ENCODE measurements at regions not wholly inside any gene's neighbourhood (a gene's known extent, or its start where the extent isn't known, plus 50 kb on each side); places are given as distances from the start of the nearest gene placed in this dataset.

DNA sequence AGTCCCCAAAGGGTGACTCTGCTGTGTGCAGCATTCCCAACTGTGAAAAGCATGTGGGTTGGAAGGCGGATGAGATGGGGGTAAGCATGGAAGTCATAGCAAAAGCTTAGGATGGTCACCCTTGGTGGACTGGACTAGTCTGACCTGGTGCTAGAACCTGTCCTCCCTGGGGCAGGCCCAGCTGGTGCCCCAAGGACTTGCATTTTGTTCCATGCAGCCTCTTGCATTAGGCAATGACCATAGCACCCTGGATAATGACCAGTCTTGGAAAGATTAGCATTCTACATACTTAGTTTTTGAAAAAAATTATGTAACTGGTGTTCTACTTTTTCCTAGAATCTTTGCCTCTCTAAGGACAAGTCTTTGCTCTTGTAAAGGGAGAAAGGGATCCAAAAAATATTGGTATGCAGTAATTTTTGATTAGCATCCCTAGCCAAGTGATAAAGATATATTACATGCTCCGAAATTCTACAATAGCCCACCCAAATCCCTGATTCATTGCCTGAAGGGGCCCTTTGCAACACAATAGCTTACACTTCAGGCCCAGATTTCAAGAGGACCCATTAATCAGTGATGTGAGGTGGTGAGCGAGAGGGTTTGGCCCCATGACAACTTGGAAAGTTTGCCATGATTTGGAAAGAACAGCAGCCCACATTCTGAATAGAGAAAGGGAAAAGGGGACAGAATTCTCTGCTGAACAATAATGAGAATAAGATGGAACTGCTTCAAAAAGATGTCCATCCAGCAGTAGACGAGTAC lies 93.3 kb upstream of the CD180 start:
- DNase-seq (ENCODE audit: low read depth in 4 of 4, low spot score in 1 of 4) = no peak

- DNase-seq (ENCODE audit: low read depth in 4 of 4, low spot score in 1 of 4) = no peak
These were observed 91.1 kb upstream of the CD180 start for GRCh38 chr5:67287510-67288268.

GRCh38 chr5:67286006-67286405 lies 89.4 kb upstream of the CD180 start:
- no peak for DNase-seq (ENCODE audit: low read depth in 4 of 4, low spot score in 1 of 4)

GRCh38 chr5:67283988-67284487 lies 87.4 kb upstream of the CD180 start:
- DNase-seq (ENCODE audit: low read depth in 4 of 4, low spot score in 1 of 4) = no peak

DNA sequence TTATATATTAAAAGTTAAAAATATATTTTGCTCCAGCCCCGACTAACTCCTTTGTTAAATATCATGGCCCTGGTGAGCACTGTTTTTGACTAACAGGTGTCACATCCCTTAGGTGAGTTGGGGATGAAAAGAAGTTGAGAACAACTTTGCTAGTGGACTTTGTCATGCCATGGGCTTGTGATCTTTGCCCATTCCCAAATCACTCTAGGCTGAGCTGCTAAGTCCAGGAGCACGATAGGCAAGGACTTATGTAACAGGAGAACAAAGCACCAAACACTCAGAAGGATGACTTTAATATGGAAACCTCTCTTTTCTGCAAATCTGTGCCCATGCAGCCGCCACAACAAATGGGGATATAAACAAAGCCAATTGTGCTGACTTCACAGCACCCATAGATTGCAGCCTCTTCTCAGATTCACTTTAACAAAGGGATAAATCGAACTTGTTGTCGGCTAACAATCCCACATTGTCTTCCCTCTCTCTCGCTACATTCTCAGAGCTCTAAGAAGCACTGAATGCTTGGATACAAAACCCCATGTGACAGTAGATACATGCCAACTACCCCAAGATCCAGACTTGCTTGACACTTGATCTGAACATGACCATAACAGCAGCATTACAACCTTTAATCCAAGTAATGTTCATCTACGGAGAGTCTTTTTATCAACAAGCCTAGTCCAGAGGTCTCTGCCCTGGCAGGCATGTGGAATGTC lies 86.8 kb upstream of the CD180 start:
- no peak for DNase-seq (ENCODE audit: low read depth in 4 of 4, low spot score in 1 of 4)

GRCh38 chr5:67281874-67282273 lies 85.3 kb upstream of the CD180 start:
- no peak for DNase-seq (ENCODE audit: low read depth in 4 of 4, low spot score in 1 of 4)

- no peak for DNase-seq (ENCODE audit: low read depth in 4 of 4, low spot score in 1 of 4)
These were observed 77.2 kb upstream of the CD180 start for GRCh38 chr5:67273689-67274356.

- DNase-seq (ENCODE audit: low read depth in 4 of 4, low spot score in 1 of 4) = no peak
These were observed 76.0 kb upstream of the CD180 start for GRCh38 chr5:67272453-67273130.

DNA sequence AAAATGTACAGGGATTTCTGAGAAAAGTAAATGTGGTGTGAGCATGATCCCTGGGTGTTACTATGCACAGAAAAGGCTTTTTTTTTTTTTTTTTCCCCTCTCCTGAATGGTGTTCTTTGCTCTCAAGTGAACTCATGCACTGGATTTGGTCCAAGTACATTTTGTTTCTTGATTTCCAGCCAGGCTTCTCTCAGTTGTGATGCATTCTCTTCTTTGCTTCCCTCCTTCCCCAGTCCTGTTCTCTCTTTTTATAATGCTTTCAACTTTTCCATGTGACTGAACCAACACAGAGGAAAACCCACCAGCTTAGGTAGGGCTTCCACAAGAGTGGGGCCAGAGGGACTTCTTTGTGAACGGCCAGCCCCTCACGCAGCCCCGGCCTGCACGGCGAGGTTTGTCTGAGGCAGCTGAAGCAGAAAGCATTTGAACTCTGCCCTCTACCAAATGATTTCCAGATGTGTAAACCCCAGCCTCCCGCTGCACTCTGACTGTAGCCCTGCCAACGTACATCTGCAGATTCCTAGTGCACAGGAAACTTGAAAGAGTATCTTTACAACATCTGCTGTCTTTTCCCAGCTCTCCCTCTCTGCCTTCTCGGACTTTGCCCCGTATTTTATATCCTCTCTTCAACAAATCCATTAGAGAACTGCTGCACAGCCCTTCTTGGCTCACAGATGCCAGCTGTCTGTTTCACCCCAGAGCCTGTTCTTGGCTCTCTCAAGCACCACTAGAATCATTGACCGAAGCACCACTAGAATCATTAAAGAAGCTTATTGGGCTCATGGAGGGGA lies 71.8 kb upstream of the CD180 start:
- DNase-seq (ENCODE audit: low read depth in 4 of 4, low spot score in 1 of 4) = no peak

DNA sequence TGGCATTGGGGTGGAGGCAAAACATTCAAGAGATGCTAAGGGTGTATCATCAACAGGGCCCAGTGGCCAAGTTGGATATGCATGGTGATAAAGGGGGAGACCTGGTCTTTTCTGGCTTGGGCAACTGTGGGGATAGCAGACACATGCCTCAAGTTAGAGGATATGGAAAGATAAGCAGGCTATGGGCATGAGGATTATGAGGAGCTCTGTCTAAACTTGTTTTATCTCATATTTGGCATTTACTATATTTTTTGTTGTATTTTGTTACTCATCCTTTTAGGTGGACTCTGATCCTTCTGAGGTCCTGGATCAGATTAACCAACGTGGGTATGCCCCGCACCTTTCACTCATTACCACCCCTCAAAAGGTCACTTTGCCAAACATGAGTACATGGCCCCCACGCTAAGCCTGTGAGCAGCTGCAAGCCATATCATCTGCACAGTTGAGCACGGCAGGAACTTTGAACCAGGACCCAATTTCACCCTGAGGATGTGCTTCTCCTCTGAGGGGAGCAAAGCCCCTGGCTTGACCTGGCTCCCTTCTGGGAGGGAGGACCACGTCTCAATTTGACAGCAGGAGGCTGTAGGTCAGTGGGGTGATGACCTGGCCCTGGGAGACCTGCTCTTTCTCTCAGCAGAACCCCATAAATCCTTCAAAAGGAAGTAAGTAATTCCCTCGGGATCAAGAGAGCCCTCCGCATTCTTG lies 71.1 kb upstream of the CD180 start:
- no peak for DNase-seq (ENCODE audit: low read depth in 4 of 4, low spot score in 1 of 4)

GRCh38 chr5:67266654-67267350 lies 70.2 kb upstream of the CD180 start:
- DNase-seq (ENCODE audit: low read depth in 4 of 4, low spot score in 1 of 4) = no peak

GRCh38 chr5:67265951-67266350 lies 69.4 kb upstream of the CD180 start:
- no peak for DNase-seq (ENCODE audit: low read depth in 4 of 4, low spot score in 1 of 4)

GRCh38 chr5:67263656-67264408 lies 67.2 kb upstream of the CD180 start:
- DNase-seq (ENCODE audit: low read depth in 4 of 4, low spot score in 1 of 4) = no peak

- DNase-seq (ENCODE audit: low read depth in 4 of 4, low spot score in 1 of 4) = no peak
These were observed 66.4 kb upstream of the CD180 start for GRCh38 chr5:67262956-67263355.

DNA sequence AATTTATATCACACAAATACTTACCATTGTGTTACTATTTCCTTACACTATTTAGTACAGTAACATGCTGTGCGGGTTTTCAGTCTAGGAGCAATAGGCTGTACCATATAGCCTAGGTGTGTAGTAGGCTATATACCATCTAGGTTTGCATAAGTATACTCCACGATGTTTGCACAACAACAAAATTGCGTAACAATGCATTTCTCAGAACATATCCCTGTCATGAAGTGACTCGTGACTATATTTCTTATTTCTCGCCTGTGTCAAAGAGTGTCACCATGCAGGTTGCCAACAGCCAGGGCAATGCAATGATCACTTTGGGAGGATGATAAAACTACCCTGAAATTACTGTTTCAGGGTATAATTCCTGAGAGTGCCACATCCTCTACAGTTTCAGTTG lies 65.6 kb upstream of the CD180 start:
- DNase-seq (ENCODE audit: low read depth in 4 of 4, low spot score in 1 of 4) = no peak

- DNase-seq (ENCODE audit: low read depth in 4 of 4, low spot score in 1 of 4) = no peak
These were observed 63.1 kb upstream of the CD180 start for GRCh38 chr5:67259548-67260215.

DNA sequence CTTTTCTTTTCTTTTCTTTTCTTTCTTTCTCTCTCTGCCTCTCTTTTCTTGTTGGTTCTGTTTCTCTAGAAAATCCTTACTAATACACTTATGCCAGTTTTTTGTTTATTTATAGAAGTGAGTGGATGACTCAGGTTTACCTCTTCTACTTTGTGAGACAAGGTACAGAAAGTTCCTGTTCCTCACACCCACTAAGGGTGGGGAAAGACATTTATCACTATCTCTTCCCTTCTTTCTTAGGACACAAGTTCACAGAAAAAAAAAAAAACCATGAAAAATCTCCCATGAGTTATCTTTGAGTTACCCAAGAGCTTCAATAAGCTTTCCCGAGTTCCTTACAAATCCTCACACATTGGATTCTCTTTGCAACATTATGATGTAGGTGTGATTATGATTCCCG lies 60.9 kb upstream of the CD180 start:
- no peak for DNase-seq (ENCODE audit: low read depth in 4 of 4, low spot score in 1 of 4)
